ENCODE measurements at regions not wholly inside any gene's neighbourhood (a gene's known extent, or its start where the extent isn't known, plus 50 kb on each side); places are given as distances from the start of the nearest gene placed in this dataset.
"Not testable (repeated sequence)": the region's sequence is repeated elsewhere in the genome, so short reads cannot be mapped to it uniquely, and the experiment has no call there.

- ATAC-seq = no peak
- no peak overlapping the region for H3K27ac ChIP-seq
- H3K9me3 ChIP-seq = no peaks in the 10 kb centered on the region
- H3K4me3 ChIP-seq = no peak overlapping the region
- TF ChIP-seq CTCF (IDR thresholded peaks at IDR 0.05) (no peak), POLR2A (IDR thresholded peaks at IDR 0.05) (no peak)
- no peaks in the 10 kb centered on the region for H3K27me3 ChIP-seq
- WGBS, 2 donors = 29 to 37% methylated on average over 2 to 4 of the region's 4 CpGs
- no peaks in the 10 kb centered on the region for H3K36me3 ChIP-seq (replicated peaks in 1 of 2; ENCODE audit: insufficient read depth in 1 of 2, low read depth in 2 of 2)
- intact Hi-C loops (cut with DNase I) = no loop called here
- H3K4me1 ChIP-seq = no peaks in the 10 kb centered on the region
- DNase-seq = no peak
Measured at GRCh38 chr6:86306210-86306609, 631.1 kb upstream of the HTR1E start.

- H3K4me3 ChIP-seq = no peak overlapping the region
- TF ChIP-seq POLR2A (IDR thresholded peaks at IDR 0.05) (no peak), CTCF (IDR thresholded peaks at IDR 0.05) (no peak)
- intact Hi-C loops (cut with DNase I) = no loop called here
- no peaks in the 10 kb centered on the region for H3K36me3 ChIP-seq (replicated peaks in 1 of 2; ENCODE audit: insufficient read depth in 1 of 2, low read depth in 2 of 2)
- H3K27ac ChIP-seq = no peak overlapping the region
- DNase-seq (no peak), ATAC-seq (no peak)
- no peaks in the 10 kb centered on the region for H3K27me3 ChIP-seq
- no peaks in the 10 kb centered on the region for H3K4me1 ChIP-seq
- H3K9me3 ChIP-seq = peaks cover 0 to 4% (median 0%) of the 10 kb centered on the region in 3 donors
Measured at GRCh38 chr6:86285876-86286275, 643.2 kb upstream of the SYNCRIP start.

GRCh38 chr6:86284809-86285480, 642.3 kb upstream of the SYNCRIP start:
- H3K4me1 ChIP-seq; DNase-seq; intact Hi-C loops (cut with DNase I); H3K36me3 ChIP-seq (replicated peaks in 1 of 2; ENCODE audit: insufficient read depth in 1 of 2, low read depth in 2 of 2); H3K27ac ChIP-seq; H3K4me3 ChIP-seq; H3K27me3 ChIP-seq; ATAC-seq; H3K9me3 ChIP-seq: not testable (repeated sequence)
- WGBS, 2 donors = 88 to 89% methylated on average over 11 to 20 of the region's 22 CpGs

GRCh38 chr6:86283596-86283995, 640.9 kb upstream of the SYNCRIP start:
- H3K27ac ChIP-seq; ATAC-seq; DNase-seq; H3K4me1 ChIP-seq; H3K36me3 ChIP-seq (replicated peaks in 1 of 2; ENCODE audit: insufficient read depth in 1 of 2, low read depth in 2 of 2); H3K27me3 ChIP-seq; H3K4me3 ChIP-seq; intact Hi-C loops (cut with DNase I); H3K9me3 ChIP-seq: not testable (repeated sequence)
- 69 to 80% methylated on average over 2 to 6 of the region's 6 CpGs for WGBS, 2 donors

GRCh38 chr6:86276056-86276455, 633.4 kb upstream of the SYNCRIP start:
- Histone ChIP-seq H3K27me3 (no peaks in the 10 kb centered on the region), H3K36me3 (replicated peaks in 1 of 2; ENCODE audit: insufficient read depth in 1 of 2, low read depth in 2 of 2) (no peaks in the 10 kb centered on the region), H3K4me1 (no peaks in the 10 kb centered on the region), H3K27ac (no peak overlapping the region), H3K9me3 (no peaks in the 10 kb centered on the region), H3K4me3 (no peak overlapping the region)
- no peak for DNase-seq
- no peak for TF ChIP-seq CTCF (IDR thresholded peaks at IDR 0.05)
- no peak for TF ChIP-seq POLR2A (IDR thresholded peaks at IDR 0.05)
- 70 to 76% methylated on average over 5 of the region's 5 CpGs for WGBS, 2 donors
- intact Hi-C loops (cut with DNase I) = no loop called here
- ATAC-seq = no peak

GRCh38 chr6:86273936-86274335, 631.2 kb upstream of the SYNCRIP start:
- Histone ChIP-seq H3K36me3 (replicated peaks in 1 of 2; ENCODE audit: insufficient read depth in 1 of 2, low read depth in 2 of 2) (no peaks in the 10 kb centered on the region), H3K9me3 (no peaks in the 10 kb centered on the region), H3K4me1 (no peaks in the 10 kb centered on the region), H3K4me3 (no peak overlapping the region), H3K27ac (no peak overlapping the region), H3K27me3 (no peaks in the 10 kb centered on the region)
- intact Hi-C loops (cut with DNase I) = no loop called here
- WGBS, 2 donors = 62 to 66% methylated on average over 2 of the region's 2 CpGs
- DNase-seq = no peak
- ATAC-seq = no peak
- TF ChIP-seq CTCF (IDR thresholded peaks at IDR 0.05) (no peak), POLR2A (IDR thresholded peaks at IDR 0.05) (no peak)

Measured in body of pancreas (tissue), 4 donors.